Colonic mucosa (tissue), 4 donors: ENCODE measurements at regions not wholly inside any gene's neighbourhood (a gene's known extent, or its start where the extent isn't known, plus 50 kb on each side); places are given as distances from the start of the nearest gene placed in this dataset.
"Not testable (repeated sequence)": the region's sequence is repeated elsewhere in the genome, so short reads cannot be mapped to it uniquely, and the experiment has no call there.

Source experiments
- DNase-seq: peaks from one replicate; pipeline ENCODE4 v3.0.0-alpha.2; 2020
- H3K27ac ChIP-seq: fragments of 200-600 bp; one replicate; pipeline ENCODE4 v1.8.0; 2021
- H3K27me3 ChIP-seq: fragments of 200-600 bp; one replicate; pipeline ENCODE4 v1.8.0; 2021
- H3K36me3 ChIP-seq: fragments of 200-600 bp; one replicate; pipeline ENCODE4 v1.8.0; 2021
- H3K4me1 ChIP-seq: fragments of 200-600 bp; one replicate; pipeline ENCODE4 v1.8.0; 2021; ENCODE audit warnings: mild to moderate bottlenecking
- H3K4me3 ChIP-seq: fragments of 200-600 bp; one replicate; pipeline ENCODE4 v1.8.0; 2021
- H3K9ac ChIP-seq, 2 donors: one replicate each; pipeline ENCODE4 v1.7.0; 2013; ENCODE audit warnings: control low read depth in 2 of 2, low read depth in 2 of 2, low read length in 2 of 2
- H3K9me3 ChIP-seq: fragments of 200-600 bp; one replicate; pipeline ENCODE4 v1.8.0; 2021
- intact Hi-C: fragments of 100-400 bp; cut with DNase I; formaldehyde crosslinking; loops from one replicate; pipeline ENCODE4 v1.14.1; 2022
- TF ChIP-seq, protein P1 (sequence below): fragments of 200-600 bp; IDR thresholded peaks from one replicate; pipeline ENCODE4 v1.8.0; 2022; ENCODE audit warnings: antibody characterized with exemption, mild to moderate bottlenecking
- donor health status: healthy.
- donor health status: DM: no; HTN: no; CAD: no.
- donor health status: DM: no; HTN: no; CAD: no.

DNA sequence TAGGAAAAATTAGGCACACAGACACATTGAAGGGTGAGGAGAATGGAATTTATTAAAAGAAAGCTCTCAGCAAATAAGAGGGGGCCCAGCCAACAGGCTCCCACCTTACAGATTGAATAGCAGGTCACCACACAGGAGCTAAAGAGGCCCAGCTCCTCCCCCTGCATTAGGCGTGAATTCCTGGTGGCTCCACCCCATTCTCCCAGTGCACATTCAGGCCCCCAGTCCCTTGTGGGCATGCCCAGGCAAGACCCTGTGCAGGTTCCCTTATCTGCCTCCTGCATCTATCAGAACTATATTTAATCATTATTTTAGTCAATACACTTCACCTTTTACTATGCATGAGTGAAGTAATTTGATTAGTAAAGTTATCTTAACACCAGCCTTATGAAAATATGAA, 856.3 kb upstream of the NDST4 start:
- Histone ChIP-seq H3K9me3 (no peaks in the 10 kb centered on the region), H3K27ac (no peak overlapping the region), H3K36me3 (no peaks in the 10 kb centered on the region), H3K9ac (no peak overlapping the region), H3K27me3 (no peaks in the 10 kb centered on the region), H3K4me3 (no peak overlapping the region), H3K4me1 (no peaks in the 10 kb centered on the region)
- TF ChIP-seq, protein P1, sequence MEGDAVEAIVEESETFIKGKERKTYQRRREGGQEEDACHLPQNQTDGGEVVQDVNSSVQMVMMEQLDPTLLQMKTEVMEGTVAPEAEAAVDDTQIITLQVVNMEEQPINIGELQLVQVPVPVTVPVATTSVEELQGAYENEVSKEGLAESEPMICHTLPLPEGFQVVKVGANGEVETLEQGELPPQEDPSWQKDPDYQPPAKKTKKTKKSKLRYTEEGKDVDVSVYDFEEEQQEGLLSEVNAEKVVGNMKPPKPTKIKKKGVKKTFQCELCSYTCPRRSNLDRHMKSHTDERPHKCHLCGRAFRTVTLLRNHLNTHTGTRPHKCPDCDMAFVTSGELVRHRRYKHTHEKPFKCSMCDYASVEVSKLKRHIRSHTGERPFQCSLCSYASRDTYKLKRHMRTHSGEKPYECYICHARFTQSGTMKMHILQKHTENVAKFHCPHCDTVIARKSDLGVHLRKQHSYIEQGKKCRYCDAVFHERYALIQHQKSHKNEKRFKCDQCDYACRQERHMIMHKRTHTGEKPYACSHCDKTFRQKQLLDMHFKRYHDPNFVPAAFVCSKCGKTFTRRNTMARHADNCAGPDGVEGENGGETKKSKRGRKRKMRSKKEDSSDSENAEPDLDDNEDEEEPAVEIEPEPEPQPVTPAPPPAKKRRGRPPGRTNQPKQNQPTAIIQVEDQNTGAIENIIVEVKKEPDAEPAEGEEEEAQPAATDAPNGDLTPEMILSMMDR, result no peak
- no peak for DNase-seq
- intact Hi-C loops, result no loop called here

DNA sequence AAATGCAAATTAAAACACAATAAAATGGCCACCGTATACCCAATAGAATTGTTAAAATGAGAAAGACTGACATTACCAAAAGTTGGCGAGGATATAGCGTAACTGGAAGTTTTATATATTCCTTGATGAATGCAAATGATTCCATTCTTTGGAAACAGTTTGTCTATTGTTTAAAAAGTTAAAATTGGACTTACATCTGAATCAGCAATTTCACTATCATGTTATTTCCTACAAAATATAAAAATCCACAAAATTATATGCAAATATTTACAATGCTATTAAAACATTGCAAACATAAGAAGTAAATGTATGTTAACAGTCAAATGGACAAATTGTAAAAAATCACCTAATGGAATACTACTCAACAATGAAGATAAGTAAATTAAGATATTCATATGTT, 852.2 kb upstream of the NDST4 start:
- intact Hi-C loops, result no loop called here
- Histone ChIP-seq H3K4me1 (no peaks in the 10 kb centered on the region), H3K9me3 (no peaks in the 10 kb centered on the region), H3K27me3 (no peaks in the 10 kb centered on the region), H3K27ac (no peak overlapping the region), H3K36me3 (no peaks in the 10 kb centered on the region), H3K9ac (no peak overlapping the region), H3K4me3 (no peak overlapping the region)
- TF ChIP-seq, protein P1, result no peak
- DNase-seq, result no peak

DNA sequence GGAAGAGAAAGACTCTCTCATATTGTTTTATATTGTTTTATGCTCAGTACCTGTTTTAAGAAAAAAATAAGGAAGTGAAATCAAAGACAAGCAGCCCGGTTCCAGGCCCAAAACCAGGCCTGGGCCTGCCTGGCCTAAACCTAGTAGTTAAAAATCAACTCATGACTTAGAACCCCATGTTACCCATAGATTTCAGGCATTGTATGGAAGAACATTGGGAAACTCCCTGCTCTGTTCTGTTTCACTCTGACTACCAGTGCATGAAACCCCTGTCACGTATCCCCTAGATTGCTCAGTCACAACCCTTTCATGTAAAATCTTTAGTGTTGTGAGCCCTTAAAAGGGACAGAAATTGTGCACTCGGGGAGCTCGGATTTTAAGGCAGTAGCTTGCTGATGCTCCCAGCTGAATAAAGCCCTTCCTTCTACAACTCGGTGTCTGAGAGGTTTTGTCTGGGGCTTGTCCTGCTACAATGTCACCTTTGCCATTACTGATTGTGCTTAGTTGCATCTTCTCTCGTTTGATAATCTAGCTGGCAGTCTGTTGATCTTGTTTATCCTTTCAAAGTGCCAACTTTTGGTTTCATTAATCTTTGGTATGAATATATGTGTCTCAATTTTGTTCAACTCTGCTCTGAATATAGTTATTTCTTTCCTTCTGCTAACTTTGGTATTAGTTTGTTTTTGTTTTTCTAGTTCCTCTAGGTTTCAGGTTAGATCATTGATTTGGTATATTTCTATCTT, 842.8 kb upstream of the NDST4 start:
- H3K9ac ChIP-seq, intact Hi-C loops, H3K27me3 ChIP-seq, H3K36me3 ChIP-seq, DNase-seq, H3K4me3 ChIP-seq, H3K4me1 ChIP-seq, H3K9me3 ChIP-seq, H3K27ac ChIP-seq: not testable (repeated sequence)

DNA sequence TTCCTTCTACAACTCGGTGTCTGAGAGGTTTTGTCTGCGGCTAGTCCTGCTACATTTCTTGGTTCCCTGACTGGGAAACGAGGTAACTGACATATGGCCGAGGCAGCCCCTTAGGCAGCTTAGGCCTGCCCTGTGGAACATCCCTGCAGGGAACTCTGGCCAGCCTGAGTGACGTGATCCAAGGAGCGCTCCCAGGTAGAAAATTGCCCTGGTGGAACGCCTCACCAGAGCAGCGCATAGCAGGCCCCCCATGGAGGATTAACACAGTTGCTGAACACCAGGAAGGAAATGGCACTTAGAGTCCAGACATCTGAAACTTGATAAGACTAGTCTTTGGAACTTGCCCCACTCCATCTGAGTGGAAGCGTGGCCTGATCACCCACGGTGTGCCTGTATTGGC, 837.4 kb upstream of the NDST4 start:
- Histone ChIP-seq H3K4me3 (no peak overlapping the region), H3K9me3 (no peaks in the 10 kb centered on the region), H3K4me1 (no peaks in the 10 kb centered on the region), H3K36me3 (no peaks in the 10 kb centered on the region), H3K27me3 (no peaks in the 10 kb centered on the region), H3K27ac (no peak overlapping the region), H3K9ac (no peak overlapping the region)
- TF ChIP-seq, protein P1, result no peak
- intact Hi-C loops, result no loop called here
- no peak for DNase-seq

DNA sequence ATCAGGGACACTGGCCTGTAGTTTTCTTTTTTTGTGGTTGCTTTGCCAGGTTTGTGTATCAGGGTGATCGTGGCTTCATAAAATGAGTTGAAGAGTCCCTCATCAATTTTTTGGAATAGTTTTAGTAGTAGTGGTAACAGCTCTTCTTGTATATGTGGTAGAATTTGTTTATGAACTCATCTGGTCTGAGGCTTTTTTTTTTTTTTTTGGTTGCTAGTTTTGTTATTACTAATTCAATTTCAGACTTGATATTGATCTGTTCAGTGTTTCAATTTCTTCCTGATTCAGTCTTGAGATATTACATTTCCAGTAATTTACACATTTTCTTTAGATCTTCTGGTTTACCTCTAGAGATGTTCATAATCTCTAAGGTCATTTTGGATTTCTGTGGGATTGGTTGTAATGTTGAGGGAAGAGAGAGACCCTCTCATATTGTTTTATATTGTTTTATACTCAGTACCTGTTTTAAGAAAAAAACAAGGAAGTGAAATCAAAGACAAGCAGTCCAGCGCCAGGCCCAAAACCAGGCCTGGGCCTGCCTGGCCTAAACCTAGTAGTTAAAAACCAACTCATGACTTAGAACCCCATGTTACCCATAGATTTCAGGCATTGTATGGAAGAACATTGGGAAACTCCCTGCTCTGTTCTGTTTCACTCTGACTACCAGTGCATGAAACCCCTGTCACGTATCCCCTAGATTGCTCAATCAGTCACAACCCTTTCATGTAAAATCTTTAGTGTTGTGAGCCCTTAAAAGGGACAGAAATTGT, 836.7 kb upstream of the NDST4 start:
- H3K4me3 ChIP-seq, H3K36me3 ChIP-seq, H3K27ac ChIP-seq, DNase-seq, H3K4me1 ChIP-seq, intact Hi-C loops, H3K27me3 ChIP-seq, H3K9ac ChIP-seq, H3K9me3 ChIP-seq: not testable (repeated sequence)

DNA sequence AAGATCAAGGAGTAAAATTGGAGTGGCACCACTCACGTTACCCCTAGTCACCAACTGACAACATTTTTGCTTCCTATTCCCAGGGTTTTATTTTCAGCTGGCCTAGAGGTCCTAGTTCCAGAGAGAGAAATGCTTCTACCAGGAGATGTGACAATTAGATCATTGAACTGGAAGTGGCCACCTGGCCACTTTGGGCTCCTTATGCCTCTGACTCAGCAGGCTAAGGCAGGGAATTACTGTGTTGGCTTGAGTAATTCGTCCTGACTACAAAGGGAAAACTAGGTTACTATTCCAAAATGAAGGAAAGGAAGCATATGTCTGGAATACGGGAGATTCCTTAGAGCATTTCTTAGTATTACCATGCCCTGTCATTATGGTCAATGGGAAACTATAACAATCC, 831.6 kb upstream of the NDST4 start:
- Histone ChIP-seq H3K4me3 (no peak overlapping the region), H3K27me3 (no peaks in the 10 kb centered on the region), H3K27ac (no peak overlapping the region), H3K36me3 (no peaks in the 10 kb centered on the region), H3K4me1 (no peaks in the 10 kb centered on the region), H3K9ac (no peak overlapping the region), H3K9me3 (no peaks in the 10 kb centered on the region)
- TF ChIP-seq, protein P1, result no peak
- DNase-seq, result no peak
- intact Hi-C loops, result no loop called here
